CD4-positive, alpha-beta T cell treated with Interleukin-21 for 1 hour (primary cell): ENCODE measurements at regions not wholly inside any gene's neighbourhood (a gene's known extent, or its start where the extent isn't known, plus 50 kb on each side); places are given as distances from the start of the nearest gene placed in this dataset.

Experiments
- DNase-seq: peaks from one replicate; pipeline ENCODE4 v3.0.0-alpha.2; 2020

DNA sequence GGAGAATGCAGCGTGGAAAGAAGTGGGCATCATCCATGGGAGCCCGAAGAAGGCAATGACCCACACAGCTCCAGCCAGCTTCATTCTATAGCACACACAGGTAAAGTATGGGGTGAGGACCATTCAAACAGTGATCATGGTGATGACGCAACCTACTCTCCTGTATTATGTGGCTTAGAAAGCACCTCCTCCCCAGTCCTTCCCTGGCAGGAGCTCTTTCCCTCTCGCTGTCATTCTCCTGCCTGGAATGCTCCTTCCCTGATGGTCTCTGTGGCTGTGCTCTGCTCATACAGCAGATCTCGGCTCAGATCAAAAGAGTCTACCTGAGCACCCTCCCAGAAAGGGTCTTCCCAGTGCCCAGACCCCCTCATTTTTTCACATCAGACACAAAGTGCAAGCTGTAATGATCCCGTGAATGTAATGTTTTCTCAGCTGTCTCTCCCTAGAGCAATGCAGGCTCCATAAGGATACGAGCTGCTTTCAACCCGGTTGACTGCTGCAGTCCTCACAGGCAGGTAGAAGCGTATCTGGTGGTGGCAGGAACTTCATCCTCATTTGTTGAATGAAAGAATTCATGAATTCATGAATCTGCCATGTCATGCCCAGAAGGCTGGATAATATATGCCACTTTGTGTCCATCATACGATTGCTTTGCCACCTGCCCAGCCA lies 248.8 kb downstream of the HS3ST3A1 start:
- no peak for DNase-seq

DNA sequence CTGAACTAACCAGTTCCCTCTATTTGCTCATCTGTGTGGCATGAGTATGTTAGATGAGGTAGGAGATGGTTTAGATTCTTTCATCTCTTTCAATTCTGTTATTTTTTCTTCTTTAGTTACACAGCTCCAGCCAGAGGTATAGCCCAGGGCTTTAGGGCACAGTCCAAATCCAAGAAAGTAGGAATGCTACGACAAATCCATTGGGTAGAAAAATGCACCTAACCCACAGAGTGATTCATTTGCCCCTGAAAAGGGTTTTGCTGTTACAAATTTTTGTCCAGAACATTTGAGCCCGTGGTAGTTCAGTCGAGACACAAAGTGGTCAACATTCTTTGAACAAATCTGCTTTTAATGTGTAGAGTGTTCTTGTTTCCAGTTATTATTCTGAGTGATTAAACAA lies 250.7 kb downstream of the HS3ST3A1 start:
- DNase-seq, result no peak

DNA sequence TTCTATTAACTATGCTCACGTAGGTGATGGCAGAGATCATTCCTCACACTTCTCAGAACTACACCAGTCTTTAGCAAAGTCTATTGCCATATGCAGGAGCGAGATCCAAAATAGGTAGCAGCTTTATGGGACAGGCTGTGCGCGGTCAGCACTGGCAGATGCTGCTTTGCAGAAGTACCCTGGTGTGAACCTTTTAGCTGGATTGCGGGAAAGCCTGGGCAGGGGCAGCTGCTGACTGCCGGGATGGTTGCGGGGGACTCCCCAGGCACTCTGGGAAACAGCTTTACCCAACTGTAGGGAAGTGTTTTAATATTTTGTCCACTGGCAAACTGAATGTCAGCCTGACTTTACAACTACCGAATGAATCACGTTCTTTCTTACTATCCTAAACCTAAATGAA lies 251.3 kb downstream of the HS3ST3A1 start:
- DNase-seq, result no peak

DNA sequence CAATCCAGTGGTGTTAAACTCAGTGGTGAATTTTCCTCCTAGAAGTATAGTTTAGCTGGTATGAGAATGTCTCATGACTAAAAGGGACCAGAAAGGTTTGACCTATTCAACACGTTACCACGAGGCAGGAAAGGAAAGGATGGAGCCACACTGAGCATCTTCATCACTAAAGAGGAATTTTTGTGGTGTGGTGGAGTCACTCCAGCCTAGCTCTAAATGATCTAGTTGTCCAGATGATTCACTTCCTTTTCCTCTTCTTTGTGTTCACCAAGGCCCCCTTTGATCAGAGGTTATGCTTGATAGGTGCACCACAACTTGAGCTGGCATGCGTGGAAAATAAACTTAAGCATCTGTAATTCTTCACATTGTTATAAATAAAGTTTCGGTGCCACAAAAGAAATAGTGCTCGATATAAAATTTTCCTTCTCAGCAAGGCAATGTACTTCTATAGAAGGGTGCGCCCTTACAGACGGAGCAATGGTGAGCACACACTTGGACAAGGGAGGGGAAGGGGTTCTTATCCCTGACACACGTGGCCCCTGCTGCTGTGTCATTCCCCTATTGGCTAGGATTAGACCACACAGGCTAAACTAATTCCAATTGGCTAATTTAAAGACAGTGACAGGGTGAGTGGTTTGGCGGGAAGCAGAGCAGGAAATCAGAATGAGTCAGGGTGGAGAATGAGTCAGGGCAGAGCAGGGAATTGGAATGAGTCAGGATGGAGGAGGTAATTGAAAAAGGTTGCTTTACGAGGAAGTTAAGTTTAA lies 254.6 kb downstream of the HS3ST3A1 start:
- no peak for DNase-seq

DNA sequence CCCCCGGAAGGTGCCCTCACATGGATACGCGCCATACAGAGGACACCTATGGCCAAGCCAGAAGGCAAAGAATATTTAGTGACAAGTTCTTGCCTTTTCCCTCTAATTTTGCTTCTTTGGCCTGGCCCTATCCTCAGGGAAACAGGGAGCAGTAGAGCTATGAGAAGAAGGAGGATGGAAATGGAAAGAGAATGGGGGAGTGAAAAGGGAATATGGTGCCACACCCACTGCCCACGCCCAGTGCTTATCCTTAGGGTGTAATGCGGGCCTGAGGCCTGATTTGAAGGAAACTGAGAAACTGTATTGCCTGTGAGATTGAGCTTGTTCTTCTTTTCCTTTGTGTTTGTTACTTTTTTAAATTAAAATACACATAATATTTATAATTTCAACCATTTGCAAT lies 255.1 kb downstream of the HS3ST3A1 start:
- DNase-seq, result no peak

DNA sequence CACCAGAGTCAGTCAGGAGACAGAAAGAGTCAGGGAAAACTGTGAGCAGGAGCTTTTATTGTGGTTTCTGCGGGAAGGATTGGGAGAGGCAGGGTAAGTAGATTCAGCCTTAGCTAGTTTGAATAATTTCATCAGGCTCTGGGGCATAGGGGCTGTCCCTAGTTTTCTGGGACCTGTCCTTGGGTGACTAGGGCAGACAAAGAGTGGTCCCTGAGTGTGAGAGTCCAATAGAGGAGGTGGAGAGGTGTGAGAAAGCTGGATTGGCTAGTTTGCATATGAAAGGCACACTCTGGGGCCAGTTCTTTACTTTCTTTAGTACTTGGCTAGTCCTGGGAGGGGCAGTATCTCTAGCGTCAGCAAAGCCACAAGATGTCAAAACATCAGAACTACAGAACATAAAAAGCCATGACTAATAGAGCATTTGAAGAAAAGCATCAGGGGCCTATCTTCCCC lies 255.6 kb downstream of the HS3ST3A1 start:
- DNase-seq, result no peak

DNA sequence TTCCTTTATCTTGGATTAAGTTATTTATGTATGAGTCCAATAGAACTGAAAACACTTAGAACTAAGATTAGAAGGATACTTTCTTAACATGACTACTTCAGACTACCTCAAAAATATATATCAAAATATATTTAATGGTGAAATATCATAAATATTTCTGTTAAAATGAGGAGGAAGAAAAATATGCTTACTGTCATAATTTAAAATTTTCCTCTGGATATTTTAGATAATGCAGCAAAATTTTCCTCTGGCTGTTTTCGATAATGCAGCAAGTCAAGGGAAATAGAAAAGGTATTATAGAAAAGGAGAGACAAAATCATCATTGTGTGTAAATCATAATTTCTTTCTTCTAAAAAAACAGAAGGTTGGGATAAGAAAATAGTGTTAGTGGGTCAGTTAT lies 263.3 kb downstream of the HS3ST3A1 start:
- no peak for DNase-seq

DNA sequence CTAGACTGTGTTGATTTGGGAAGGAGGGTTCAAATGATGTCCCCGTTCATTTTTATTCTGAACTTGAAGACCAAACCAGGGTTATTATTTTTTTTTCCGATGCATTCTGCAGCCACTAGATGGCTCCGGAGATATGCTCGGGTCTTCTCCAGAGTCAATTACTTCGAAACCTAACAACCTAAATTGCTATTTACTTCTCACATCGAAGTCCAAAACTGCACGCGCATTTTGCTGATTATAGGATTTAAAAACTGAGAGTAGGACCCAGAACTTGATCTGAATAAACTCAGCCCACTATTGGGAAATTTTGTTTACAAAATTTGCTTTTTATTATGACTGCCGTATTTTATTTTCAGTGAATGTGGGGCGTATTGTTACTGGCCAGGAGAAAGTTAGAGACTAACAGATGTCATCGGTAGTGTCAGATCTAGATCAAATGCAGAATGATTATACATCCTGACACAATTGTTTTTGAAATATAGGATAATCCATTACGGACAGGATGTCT lies 263.8 kb downstream of the HS3ST3A1 start:
- DNase-seq, result peak; percentile 18

DNA sequence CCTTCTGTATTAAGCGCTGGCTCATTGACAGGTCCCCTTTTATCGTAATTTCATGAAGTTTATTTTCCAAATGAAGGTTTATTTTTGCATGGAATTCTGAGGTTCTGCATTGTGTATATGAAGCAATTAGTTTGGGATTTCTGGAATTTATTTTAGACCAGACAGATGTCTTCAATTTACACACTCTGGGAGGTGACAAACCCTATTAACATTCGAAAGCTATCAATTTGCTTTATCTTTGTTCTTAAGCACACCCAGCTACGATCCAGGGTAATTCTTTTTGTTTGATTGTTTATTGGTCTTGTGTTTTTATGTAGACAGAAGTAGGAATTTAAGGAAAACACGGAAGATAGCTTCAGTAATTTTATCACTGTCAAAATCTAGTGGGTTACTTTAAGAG lies 264.6 kb downstream of the HS3ST3A1 start:
- DNase-seq, result no peak

DNA sequence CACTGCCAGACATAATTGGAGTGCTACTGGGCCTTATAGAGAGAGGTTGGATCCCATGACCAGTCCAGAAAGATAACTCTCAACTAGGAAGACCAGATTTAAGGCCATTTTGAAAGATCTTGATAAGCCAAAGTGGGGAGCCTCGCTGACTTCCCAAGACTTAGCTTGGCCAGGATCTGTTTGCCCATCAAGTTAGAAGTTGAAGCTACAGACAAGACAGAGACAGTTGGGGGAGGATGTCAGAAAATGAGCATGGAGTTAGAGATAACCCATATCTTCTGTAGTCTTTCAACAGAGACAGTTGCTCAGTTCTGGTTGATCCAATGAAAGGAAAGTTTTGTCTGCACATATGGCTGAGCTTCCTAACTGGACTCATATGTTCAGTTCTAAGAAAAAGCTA lies 267.4 kb downstream of the HS3ST3A1 start:
- DNase-seq, result no peak

DNA sequence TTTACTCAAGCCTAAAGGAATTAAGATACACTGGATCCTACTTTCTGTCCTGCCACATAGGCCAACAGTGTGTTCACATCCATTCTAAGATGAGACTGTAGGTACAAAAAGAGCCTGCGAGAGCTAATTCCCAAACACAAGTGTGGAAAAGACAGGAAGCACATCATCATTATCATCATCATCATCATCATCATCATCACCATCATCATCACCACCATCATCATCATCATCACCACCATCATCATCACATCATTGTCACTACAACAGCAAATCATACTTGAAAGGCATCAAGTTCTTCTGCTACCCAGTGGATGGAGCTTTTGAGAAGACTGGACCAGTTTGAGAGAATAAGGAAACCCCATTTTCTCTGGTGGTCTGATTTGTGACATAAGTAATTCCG lies 268.1 kb downstream of the HS3ST3A1 start:
- DNase-seq, result no peak

DNA sequence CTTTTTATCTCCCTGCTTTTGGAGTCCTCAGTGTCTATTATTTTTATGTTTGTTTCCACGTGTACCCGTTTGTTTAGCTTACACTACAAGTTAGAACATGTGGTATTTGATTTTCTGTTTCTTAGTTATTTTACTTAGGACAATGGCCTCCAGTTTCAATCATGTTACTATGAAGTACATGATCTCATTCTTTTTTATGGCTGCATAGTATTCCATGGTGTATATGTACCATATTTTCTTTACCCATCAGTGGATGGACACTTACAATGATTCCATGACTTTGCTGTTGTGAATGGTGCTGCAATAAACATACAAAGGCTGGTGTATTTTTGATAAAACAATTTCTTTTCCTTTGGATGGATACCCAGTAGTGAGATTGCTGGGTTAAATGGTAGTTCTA lies 269.5 kb downstream of the HS3ST3A1 start:
- DNase-seq, result no peak

DNA sequence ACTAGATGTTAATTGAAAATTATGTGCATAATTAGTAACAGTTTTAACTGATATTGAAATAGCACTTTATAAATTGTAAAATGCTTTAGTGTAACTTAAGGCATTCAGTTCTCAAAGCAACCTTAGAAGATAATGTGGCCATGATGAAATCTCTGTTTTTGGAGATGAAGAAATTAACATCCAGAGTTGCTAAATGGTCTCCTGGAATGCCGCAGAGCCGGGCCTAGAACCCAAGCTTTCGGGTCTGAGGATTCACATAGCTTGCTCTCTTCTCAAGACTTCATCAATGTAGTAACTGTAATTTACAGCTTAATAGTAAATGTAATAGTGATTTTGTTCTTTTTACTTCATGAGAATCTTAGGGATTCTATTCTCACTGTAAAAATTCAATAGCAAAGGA lies 272.3 kb downstream of the HS3ST3A1 start:
- no peak for DNase-seq

DNA sequence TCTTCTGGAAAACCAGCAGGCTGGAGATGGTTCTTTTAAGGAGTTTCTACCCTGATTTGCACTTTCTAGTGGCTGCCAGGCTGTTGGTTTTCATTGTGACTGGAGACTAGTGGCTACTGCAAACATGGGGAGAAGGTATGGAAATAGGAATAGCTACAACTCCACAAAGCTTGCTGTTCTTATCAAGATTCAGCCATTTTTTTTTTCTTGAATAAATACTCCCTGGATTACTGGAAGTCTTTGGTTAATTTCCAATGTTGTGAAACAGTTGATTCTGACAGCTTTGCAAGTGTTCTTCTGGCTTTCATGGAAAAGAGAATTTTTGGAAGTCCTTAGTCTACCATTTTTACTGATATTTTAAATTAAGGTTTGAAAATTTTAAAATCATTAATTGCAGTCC lies 277.7 kb downstream of the HS3ST3A1 start:
- DNase-seq, result no peak

DNA sequence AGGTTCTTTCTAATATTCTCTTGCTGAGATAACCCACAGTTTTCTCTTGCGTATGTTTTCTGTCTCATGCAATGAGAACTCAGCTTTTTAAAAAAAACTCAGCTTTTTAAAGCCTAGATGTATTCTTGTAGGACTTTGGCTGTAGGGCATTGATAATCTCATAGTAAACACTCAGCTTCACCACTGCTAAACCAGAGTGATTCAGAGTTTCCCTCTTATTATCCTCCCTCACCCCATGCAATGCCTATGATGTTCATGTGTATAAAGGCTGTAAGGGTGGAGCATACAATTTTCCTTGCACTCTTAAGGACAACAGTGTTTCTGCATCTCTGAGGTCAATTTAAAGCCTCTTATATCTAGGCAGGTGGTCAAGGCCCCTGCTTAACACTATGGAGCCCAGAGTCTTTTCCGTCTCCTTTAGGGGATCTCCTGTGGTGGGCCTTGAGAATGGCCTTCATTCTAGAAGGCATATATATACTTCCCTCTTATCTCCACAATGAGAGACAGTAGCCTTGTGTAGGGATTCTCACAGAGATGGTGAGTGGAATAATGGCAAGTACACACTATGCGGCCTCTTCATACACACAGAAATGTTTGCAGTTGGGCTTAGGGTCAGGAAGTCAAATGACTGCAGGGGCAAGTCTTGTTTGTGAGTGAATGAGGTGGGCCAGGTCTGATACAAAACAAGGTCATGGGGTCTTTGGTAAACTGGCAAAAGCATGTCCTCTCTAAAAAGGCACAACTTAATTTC lies 279.6 kb downstream of the HS3ST3A1 start:
- DNase-seq, result no peak

DNA sequence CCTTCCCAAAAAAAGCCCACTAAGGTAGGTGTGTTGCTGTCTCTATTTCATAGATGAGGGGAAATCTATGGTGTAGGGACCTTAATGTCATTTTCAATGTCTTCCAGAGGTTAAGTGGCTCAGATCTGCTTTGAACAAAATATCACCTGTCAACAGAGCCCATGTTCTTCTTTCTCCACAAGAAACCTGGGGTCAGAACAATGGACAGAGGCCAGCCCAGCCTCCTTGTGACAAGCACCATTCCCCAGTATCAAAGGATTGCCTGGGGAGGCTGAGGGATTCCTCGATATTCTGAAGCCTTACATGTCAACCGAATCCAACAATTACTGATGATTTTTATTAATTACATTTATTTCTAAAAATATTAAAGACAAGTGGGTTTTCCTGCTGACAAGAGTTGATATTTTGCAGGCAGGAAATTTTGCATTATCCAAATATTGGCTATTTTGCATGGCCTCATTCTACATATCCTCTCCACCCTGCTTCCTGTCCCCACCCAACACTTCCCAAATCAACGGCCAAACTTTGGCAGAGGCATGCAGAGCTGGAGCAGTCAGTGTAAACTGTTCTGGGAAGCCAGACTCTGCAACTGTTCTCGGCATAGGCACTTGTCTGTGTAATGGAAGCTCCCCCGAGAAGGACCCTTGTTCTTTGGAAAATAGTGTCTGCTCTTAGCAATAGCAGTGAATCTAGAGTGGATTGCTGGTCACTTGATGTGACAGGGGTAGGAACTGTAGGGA lies 281.5 kb downstream of the HS3ST3A1 start:
- DNase-seq, result no peak

DNA sequence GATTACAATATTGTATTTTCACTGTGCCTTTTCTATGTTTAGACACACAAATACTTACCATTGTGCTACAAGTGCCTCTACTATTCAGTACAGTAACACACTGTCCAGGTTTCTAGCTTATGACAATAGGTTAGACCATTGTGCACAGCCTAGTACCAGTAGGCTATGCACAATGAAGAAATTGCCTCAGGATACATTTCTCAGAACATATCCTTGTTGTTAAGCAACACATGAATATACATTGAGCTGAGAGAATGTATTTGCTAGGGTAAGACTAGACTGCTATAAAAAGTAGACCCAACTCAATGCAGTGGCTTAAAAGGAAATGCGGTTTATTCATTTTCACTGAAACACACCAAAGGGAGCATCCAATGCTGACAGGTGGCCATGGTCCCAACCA lies 285.1 kb downstream of the HS3ST3A1 start:
- DNase-seq, result no peak

DNA sequence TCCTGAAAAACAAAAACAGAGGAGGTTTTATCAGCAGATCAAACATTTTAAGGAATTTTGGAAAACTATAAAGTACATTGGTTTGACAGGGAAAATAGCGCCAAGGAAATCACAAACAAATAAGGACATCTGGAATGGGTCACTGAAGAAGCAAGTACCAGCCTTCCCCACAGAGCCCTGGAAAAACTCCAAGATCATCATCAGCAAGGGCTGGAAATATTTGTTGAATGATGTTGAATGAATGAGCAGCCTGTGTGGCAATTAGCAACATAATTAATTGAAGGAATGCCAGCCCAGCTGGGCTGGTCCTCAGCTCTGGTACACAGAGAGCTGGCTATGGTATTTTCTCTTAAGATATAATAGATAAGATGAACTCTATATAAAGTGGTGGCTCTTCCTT lies 290.4 kb downstream of the HS3ST3A1 start:
- no peak for DNase-seq

DNA sequence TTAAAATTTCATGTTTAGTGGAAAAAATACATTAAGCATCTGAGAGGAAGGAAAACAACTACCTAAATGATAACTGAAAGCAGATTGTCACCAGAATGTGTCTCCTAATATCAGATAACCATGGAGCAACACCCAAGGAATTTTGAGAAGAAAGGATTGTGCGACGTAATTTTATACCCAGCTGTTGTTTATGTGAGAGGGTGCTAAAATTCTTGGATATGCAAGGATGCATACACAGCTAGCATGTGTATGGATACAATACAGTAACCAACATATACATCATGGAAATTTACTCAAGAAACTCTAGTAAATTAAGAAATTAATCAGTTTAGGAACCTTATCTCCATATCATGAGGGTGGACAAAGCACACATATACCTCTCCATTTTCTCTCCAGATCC lies 290.9 kb downstream of the HS3ST3A1 start:
- no peak for DNase-seq

DNA sequence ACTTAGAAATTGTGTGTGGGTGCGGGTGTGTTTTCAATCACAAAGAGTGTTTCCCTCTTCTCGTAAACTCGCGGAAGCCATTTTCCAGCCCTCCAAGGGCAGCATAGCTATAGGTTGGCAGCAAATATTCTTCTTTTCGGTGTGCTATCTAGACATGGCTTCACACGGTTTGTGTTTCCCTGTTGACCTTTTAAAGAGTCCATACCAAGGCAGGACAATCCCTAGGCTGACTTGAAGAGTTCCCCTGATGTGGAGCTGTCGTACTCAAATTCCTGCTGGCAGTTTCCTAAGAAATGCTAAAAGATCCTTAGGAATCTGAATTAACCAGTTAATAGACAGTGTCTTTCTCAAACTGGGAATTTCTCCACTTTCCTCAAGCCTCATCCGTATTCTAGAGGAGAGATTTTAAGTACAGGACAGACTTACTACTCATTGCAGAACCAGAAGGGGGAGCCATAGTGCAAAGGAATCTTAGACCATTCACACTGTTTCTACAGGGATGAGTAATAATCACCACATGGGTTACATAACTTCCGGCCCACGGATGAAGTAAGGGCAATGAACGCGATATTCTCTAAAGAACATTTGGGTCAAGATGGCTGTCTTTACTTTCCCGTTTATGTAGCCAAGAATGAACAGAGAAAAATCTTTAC lies 288.6 kb upstream of the ELAC2 start:
- DNase-seq, result no peak

DNA sequence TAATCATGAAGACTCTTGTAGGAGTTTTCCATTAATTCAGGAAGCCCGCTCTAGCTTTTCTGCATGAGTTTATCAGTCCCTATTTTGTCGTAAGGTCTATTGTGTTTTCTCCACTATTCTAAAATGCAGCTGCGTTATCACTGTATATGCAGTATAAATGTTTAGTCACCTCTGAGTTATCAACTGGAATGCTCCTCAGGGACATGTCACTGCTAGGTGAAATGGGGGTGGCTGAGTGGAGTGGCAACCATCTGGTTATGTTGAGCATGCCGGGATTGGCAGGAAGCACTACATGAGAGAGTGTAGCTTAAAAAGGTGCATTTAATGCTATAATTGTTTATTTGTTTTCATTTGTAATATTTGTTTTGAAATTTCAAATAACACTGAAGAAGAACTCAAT lies 285.2 kb upstream of the ELAC2 start:
- DNase-seq, result no peak

DNA sequence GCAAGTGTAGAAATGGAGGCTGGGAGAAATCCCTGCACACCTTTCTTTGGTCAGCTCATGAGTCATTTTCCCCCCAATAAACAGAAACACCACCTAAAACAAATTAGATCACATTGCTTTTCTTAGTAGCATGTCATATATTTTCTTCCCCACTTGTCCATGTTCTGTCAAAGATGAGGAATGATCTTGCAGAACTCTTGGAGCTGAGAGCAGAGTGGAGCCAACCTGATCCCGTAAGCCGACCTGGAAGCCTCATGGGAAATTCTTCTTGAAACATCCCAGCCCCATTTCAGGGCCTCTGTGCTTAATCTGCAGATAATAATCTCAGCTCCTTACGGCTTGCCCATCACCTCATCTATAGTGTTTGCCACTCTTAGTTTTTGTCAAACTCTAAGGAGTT lies 284.6 kb upstream of the ELAC2 start:
- no peak for DNase-seq

DNA sequence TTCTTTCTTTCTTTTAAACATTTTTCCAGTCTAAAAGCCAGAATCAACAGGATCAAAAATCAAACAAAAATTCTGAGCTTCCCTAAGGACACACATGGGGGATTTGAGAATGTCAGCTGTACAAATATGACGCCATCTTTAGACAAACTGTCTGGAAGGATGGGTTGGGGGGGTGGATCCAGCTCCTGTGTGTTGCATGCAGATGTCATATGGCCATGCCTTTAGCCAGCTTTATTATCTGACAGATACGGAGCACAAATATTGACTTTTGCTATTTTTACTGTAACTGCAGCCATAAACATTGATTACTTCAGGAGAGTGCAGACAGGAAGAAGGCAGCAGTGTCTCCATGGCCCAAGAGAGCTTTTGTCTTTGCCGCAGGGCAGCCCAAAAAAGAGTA lies 279.4 kb upstream of the ELAC2 start:
- no peak for DNase-seq
